ENCODE measurements at regions not wholly inside any gene's neighbourhood (a gene's known extent, or its start where the extent isn't known, plus 50 kb on each side); places are given as distances from the start of the nearest gene placed in this dataset.

- no peak for DNase-seq
Observed at GRCh38 chr14:66129224-66129623, 356.9 kb upstream of the CCDC196 start.

GRCh38 chr14:66131111-66131510, 355.1 kb upstream of the CCDC196 start:
- no peak for DNase-seq

DNA sequence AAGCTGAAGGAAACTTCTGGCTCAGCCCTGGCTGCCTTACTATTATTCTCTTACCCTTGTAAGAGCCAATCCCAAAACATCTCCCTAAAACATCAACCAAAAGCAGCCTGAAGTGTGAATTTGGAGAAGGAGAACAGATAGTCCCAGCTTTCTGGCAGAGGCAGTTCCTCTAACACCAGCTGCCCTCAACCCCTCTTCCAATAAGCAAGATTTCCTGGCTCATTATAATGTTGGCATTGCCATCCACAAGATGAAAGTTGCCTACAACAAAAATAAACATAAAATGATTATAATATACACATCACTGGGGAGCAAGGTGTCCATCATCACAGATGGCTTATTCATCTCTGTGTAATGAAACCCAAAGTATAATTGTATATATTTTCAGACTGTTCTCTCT, 352.5 kb upstream of the CCDC196 start:
- DNase-seq = no peak

- DNase-seq = no peak
Observed at GRCh38 chr14:66135831-66136230, 350.3 kb upstream of the CCDC196 start.

DNA sequence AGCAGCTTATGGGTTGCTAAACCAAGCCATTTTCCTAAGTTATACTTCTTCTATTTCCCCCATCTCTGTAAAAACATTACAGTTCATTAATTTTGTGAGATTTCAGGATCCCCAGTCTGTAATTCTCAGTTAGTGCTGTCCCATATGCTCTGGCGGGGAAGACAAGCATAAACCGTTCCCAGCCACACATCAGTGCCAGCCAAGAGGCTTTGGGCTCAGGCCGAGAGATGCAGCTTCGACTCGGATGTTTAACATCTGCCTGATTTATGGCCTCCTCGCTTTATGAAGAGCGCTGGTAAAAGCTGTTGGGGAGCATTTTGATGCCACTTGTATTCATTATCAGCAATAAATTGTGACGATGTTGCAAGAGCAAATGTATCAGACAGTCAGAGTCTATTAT, 349.1 kb upstream of the CCDC196 start:
- DNase-seq = peak; percentile 97

GRCh38 chr14:66139432-66139831, 346.7 kb upstream of the CCDC196 start:
- no peak for DNase-seq

DNA sequence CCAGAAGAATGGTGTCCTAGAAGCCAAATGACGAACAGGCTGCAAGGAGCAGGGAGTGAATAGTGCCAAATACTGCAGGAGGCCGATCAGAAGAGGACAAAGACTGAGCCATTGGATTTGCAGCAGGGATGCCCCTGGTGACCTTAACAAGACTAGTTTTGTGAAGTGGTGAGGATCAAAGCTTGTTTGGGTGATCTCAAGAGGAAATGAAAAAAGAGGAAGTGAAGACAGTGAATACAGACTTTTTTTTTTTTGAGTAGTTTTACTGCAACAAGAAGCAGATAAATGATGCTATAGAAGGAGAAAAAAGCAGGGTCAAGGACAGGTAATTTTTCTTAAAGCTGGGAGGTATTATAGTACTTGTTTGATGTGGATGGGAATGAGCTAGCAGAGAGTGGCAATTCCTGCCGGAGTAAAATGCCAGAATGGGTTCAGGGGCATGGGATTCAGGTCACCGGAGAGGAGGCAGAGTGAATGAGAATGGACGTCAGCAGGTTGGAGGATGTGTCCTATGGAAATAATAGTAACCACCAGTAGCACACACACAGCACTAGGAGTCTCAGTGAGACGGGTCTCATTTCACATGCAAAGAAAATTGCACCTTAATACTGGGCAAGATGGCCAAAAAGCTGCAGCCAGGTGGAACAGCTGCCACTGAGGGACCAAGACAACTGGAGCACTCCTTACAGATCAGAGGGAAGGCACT, 345.8 kb upstream of the CCDC196 start:
- no peak for DNase-seq

- no peak for DNase-seq
Observed at GRCh38 chr14:66140963-66141362, 345.2 kb upstream of the CCDC196 start.

GRCh38 chr14:66141733-66142132, 344.4 kb upstream of the CCDC196 start:
- no peak for DNase-seq

GRCh38 chr14:66143387-66144112, 342.6 kb upstream of the CCDC196 start:
- DNase-seq = no peak

DNA sequence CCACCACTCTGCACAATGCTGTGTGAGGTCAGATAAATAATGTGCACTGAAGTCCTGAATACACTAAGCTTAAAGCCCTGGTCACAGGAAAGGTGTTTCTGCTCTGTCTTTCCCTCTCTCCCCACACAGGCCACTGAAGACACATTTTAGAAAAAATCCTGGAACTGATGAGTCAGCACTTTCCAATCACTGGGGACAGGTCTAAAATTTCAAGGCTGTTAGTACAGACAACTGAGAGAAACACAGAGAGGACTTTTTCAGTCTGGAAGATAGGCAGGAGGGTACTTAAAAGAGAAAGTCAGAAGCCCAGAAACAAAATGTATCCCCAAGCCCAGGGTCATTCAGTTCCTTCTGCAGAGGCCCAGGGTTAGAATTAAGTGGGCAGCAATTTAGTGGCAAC, 333.9 kb upstream of the CCDC196 start:
- no peak for DNase-seq

DNA sequence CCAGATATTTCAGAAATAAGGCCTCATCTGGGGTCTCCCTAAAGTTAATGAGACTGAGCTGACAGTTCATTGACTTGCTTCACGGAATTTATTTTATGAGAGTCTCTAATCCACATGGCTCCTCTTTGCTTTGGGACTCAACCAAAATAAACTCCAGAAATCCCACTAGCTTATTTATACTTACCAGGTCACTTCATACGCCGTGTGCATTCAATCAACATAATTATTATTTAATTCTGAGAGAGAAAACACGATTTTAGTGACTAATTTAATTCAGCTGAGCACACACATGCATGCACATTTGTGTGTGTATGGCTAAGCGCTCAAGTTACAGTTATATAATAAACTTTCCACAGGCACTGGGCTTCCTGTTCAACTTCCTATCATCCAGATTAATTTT, 333.4 kb upstream of the CCDC196 start:
- no peak for DNase-seq

- no peak for DNase-seq
Observed at GRCh38 chr14:66163023-66163422, 323.1 kb upstream of the CCDC196 start.

GRCh38 chr14:66165337-66165736, 320.8 kb upstream of the CCDC196 start:
- DNase-seq = no peak

GRCh38 chr14:66174453-66174891, 311.7 kb upstream of the CCDC196 start:
- no peak for DNase-seq

DNA sequence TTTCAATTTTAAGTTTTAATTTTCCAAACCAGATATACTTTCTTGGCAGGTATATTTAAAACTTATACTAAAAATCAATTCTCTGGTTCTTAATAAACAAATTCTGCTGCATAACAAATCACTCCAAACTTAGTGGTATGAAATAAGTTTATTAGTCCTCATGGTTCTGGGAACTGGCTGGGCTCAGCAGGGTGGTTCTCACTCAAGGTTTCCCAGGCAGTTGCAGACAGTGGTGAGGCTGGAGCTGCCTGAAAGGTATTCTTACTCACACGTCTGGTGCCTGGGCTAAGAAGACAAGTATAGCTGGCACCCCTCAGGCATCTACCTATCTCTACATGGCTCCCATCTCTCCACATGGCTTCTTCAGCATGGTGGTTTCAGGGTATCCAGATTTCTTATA, 308.2 kb upstream of the CCDC196 start:
- DNase-seq = no peak

- no peak for DNase-seq
Observed at GRCh38 chr14:66196670-66197069, 289.5 kb upstream of the CCDC196 start.

- no peak for DNase-seq
Observed at GRCh38 chr14:66197276-66197675, 288.9 kb upstream of the CCDC196 start.

DNA sequence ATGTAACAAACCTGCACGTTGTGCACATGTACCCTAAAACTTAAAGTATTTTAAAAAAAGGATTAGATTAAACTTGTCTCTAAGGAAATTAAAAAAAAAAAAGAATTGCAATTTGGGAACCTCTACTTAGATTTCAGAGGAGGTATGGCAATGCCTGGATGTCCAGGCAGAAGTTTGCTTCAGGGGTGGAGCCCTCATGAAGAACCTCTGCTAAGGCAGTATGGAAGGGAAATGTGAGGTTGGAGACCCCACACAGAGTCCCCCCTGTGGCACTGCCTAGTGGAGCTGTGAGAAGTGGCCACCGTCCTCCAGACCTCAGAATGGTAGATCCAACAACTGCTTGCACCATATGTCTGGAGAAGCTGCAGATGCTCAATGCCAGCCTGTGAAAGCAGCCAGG, 279.6 kb upstream of the CCDC196 start:
- DNase-seq = no peak

- no peak for DNase-seq
Observed at GRCh38 chr14:66216763-66217162, 269.4 kb upstream of the CCDC196 start.

DNA sequence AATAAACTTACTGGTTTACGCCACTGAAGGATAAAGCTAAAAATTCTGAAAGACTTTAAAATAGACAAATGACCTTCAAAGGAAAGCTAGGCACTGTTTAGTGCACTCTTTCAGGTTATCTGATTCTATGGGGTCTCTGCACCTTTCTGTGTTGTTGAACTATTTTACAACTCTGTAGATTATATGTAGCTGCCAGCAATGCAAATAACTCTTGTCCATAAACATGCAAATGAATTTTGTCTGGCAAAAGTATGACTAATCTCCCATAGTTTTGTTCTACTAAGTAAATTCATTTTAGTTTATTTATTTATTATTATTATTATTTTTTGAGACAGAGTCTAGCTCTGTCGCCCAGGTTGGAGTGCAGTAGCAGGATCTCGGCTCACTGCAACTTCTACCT, 266.3 kb upstream of the CCDC196 start:
- no peak for DNase-seq

GRCh38 chr14:66224492-66225178, 261.5 kb upstream of the CCDC196 start:
- no peak for DNase-seq

DNA sequence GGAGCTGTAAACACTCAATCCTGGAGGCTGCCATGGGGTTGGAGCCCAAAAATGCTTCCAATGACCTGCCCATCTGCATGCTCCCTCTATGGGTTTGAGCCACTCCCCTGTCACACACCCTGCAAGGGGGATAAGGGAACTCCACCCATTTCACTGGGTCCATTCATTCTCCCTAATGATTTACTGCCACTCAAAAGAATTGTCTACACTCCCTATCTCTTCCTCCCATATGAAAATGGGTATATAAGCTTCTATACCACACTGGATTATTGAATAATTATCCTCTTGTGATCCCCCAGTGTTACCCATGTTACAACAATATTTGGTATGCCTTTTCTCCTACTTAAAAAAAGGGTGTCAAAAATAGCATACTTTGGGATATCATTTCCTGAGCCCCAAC, 260.8 kb upstream of the CCDC196 start:
- DNase-seq = no peak

Data from NCI-H187 treated with DMSO at 0.1 percent for 48 hours (cell line).